Right atrium auricular region (tissue), 2 donors: ENCODE measurements at regions not wholly inside any gene's neighbourhood (a gene's known extent, or its start where the extent isn't known, plus 50 kb on each side); places are given as distances from the start of the nearest gene placed in this dataset.
"Not testable (repeated sequence)": the region's sequence is repeated elsewhere in the genome, so short reads cannot be mapped to it uniquely, and the experiment has no call there.

ENCODE experiments used
- DNase-seq: peaks from one replicate; pipeline ENCODE4 v3.0.0-alpha.2; 2019; ENCODE audit warnings: low spot score
- H3K27ac ChIP-seq, 2 donors: fragments of 200-600 bp; sonication (generic); 1 replicate in 1 of 2; 2 replicates in 1 of 2; pipeline ENCODE4 v1.5.1; 2016 to 2019
- H3K27me3 ChIP-seq, 2 donors: fragments of 200-600 bp; sonication (generic); one replicate each; pipeline versions ENCODE4 v1.5.1 to v1.6.0; 2017 to 2019
- H3K36me3 ChIP-seq: fragments of 200-600 bp; sonication (generic); one replicate; pipeline ENCODE4 v1.5.1; 2016
- H3K4me1 ChIP-seq, 2 donors: fragments of 200-600 bp; sonication (generic); one replicate each; pipeline versions ENCODE4 v1.5.1 to v1.6.0; 2017 to 2019
- H3K4me3 ChIP-seq, 2 donors: fragments of 200-600 bp; sonication (generic); 1 replicate in 1 of 2; 2 replicates in 1 of 2; pipeline ENCODE4 v1.5.1; 2017 to 2019; ENCODE audit warnings: mild to moderate bottlenecking in 1 of 2, moderate library complexity in 1 of 2
- H3K9me3 ChIP-seq, 2 donors: fragments of 200-600 bp; sonication (generic); one replicate each; pipeline ENCODE4 v1.5.1; 2019
- TF ChIP-seq, protein P1 (sequence below), 2 donors: fragments of 200-600 bp; sonication (generic); IDR thresholded peaks; one replicate each; pipeline ENCODE4 v1.5.1; 2019; ENCODE audit warnings: antibody characterized with exemption in 2 of 2

DNA sequence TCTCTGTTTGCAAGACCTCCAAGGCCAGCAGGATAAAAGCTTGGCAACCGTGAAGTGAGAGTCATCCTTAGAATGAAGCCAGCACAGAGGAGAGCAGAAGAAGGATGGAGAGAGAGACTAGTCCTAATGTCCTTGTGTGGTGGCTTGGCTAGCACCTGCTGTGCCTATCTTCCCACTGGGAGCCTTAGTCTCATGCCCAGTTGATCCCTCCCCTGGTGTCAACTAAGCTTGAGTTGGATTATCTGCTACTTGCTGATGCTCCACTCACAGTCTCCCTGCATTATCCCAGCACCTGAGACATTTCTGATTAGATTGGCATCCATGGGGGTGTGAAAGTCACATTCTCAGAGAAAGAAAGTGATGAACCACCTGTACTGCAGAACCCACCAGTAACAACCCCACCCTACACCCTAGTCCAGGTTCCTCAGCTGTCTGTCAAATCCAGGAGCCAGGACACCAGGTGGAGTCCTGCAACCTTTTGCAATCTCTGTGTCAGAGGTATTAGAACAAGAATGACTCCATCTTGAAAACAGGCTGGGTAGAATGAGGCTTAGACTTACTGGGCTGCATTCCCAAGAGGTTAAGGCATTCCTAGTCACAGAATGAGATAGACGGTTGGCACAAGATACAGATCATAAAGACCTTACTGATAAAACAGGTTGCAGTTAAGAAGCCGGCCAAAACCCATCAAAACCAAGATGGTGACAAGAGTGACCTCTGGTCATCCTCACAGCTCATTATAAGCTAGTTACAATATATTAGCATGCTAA is 460.2 kb upstream of the C16orf82 start:
- H3K27ac ChIP-seq: no peak overlapping the region
- no peaks in the 10 kb centered on the region for H3K27me3 ChIP-seq
- H3K9me3 ChIP-seq: no peaks in the 10 kb centered on the region
- TF ChIP-seq, protein P1, sequence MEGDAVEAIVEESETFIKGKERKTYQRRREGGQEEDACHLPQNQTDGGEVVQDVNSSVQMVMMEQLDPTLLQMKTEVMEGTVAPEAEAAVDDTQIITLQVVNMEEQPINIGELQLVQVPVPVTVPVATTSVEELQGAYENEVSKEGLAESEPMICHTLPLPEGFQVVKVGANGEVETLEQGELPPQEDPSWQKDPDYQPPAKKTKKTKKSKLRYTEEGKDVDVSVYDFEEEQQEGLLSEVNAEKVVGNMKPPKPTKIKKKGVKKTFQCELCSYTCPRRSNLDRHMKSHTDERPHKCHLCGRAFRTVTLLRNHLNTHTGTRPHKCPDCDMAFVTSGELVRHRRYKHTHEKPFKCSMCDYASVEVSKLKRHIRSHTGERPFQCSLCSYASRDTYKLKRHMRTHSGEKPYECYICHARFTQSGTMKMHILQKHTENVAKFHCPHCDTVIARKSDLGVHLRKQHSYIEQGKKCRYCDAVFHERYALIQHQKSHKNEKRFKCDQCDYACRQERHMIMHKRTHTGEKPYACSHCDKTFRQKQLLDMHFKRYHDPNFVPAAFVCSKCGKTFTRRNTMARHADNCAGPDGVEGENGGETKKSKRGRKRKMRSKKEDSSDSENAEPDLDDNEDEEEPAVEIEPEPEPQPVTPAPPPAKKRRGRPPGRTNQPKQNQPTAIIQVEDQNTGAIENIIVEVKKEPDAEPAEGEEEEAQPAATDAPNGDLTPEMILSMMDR (IDR thresholded peaks at IDR 0.05): no peak
- no peaks in the 10 kb centered on the region for H3K4me1 ChIP-seq
- H3K4me3 ChIP-seq: no peak overlapping the region
- no peaks in the 10 kb centered on the region for H3K36me3 ChIP-seq
- DNase-seq: no peak

DNA sequence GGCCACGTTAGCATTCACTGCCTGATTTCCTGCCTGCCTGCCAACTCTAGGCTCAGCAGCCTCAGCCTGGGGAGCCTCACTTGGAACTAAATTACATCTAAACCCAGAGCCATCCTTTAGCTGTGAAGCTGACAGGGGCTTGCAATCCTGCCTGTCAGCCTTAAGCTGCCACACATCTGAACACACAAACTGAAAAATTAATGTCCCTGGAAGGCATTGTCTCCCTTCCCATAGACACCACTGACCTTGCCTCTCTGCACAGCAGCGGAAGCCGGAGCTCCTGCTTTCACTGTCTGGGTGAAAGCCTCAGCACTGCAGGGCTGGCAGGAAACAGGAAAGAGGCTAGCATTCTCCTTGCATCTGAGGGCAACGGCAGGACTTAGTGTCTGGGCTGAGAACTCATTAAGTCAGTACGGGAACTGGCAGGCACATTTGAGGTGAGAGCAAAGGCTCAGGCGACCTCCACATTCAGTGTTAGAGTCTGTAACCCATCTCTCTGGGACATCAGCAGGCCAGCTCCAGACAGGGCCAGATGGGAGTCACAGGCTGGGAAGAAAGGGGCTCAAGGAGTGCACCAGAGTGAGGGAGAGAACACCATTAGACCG is 452.4 kb upstream of the C16orf82 start:
- Histone ChIP-seq H3K4me3 (no peak overlapping the region), H3K9me3 (no peaks in the 10 kb centered on the region), H3K36me3 (no peaks in the 10 kb centered on the region), H3K27ac (no peak overlapping the region), H3K4me1 (no peaks in the 10 kb centered on the region), H3K27me3 (no peaks in the 10 kb centered on the region)
- TF ChIP-seq, protein P1 (IDR thresholded peaks at IDR 0.05): no peak
- DNase-seq: no peak

GRCh38 chr16:26623442-26623841 is 443.3 kb upstream of the C16orf82 start:
- Histone ChIP-seq H3K27me3 (no peaks in the 10 kb centered on the region), H3K36me3 (no peaks in the 10 kb centered on the region), H3K27ac (no peak overlapping the region), H3K9me3 (no peaks in the 10 kb centered on the region), H3K4me1 (no peaks in the 10 kb centered on the region), H3K4me3 (no peak overlapping the region)
- DNase-seq: peak; percentile 21
- TF ChIP-seq, protein P1 (IDR thresholded peaks at IDR 0.05): no peak

DNA sequence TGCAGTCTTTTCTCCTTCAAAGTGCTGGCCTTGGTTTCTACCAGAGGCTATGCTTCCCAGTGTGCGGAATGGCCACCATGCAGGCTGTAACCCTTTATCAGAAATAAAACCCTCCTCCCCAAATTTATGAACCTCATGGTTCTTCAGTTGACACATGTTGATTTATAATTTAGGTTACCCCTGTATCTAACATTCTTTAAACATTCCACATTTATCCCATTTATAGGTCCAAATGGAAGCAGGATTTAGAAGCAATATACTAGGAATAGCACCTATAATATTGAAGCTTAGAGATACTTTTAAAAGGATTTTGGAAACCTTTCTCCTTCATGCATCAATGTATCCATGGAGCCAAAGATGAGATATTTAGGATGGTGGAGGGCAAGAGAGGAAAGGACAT is 438.8 kb upstream of the C16orf82 start:
- Histone ChIP-seq H3K27me3 (no peaks in the 10 kb centered on the region), H3K4me3 (no peak overlapping the region), H3K27ac (no peak overlapping the region), H3K4me1 (no peaks in the 10 kb centered on the region), H3K36me3 (no peaks in the 10 kb centered on the region), H3K9me3 (no peaks in the 10 kb centered on the region)
- no peak for DNase-seq
- TF ChIP-seq, protein P1 (IDR thresholded peaks at IDR 0.05): no peak

- not testable (repeated sequence) for H3K9me3 ChIP-seq, H3K27ac ChIP-seq, DNase-seq, H3K27me3 ChIP-seq, H3K36me3 ChIP-seq, H3K4me1 ChIP-seq, H3K4me3 ChIP-seq
Observed at GRCh38 chr16:26631365-26631764, 435.4 kb upstream of the C16orf82 start.

DNA sequence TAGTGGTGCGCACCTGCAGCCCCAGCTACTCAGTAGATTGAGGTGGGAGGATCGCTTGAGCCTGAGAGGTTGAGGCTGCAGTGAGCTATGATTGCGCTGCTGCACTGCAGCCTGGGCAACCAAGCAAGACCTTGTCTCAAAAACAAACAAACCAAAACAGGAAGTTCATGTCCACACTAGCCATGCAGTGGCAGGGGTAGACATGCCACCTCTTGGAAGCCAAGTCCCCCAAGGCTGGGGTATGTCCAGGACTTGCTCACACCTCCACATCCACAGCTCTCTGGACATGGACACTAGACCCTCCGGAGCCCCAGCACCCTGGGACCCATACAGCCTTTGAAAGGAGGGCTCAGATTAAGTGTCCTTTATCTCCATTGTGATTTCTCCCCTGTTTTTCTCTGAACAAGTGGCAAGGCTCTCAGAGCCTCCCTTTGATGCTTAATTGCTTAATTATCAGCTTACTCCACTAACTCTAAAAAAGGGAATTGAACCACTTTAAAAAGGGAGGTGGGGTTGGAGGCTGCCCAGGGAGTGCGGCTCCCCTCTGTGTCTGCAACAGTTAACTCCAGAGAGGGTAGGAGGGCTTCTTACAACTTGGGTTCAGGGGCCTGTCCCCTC is 424.6 kb upstream of the C16orf82 start:
- H3K4me1 ChIP-seq: no peaks in the 10 kb centered on the region
- no peak for DNase-seq
- TF ChIP-seq, protein P1 (IDR thresholded peaks at IDR 0.05): no peak
- H3K4me3 ChIP-seq: no peak overlapping the region
- H3K36me3 ChIP-seq: no peaks in the 10 kb centered on the region
- no peaks in the 10 kb centered on the region for H3K27me3 ChIP-seq
- H3K27ac ChIP-seq: no peak overlapping the region
- no peaks in the 10 kb centered on the region for H3K9me3 ChIP-seq
